ENCODE measurements at regions not wholly inside any gene's neighbourhood (a gene's known extent, or its start where the extent isn't known, plus 50 kb on each side); places are given as distances from the start of the nearest gene placed in this dataset.

DNA sequence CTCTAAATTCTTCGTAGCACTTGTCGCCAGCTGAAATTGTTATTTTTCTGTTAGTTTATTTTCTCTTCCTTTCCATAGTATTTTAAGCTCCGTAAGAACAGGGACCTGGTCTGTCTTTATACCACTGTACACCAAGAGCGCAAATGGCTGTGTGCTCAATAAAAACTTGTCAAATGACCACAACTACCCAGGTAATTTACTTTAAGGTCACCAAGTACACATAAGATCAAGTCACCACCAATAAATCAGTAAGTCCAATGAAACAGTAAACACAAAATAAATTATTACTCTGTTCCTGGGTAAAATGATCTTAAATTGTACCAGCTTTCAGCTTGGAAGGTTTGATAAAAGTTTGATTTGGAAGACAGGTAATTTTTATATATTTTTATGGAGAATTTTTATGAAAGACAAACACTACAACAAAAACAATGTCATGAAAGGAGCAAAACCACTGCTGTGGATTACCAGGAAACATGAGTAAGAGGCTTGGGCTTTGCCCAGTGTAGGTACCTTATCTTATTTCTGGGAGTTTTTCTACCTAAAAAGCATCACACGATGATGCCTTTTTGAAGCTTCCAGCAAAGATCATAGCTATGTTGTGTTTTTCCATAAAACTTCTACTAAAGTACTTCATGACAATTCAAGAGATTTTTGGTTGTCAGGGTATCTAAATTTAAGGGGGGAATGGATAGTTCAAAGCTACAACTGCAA, 406.8 kb downstream of the SHQ1 start:
- Histone ChIP-seq H3K4me3 (no peak overlapping the region), H3K4me1 (peaks cover 0 to 50% (median 12%) of the 10 kb centered on the region in 4 donors), H3K27me3 (no peaks in the 10 kb centered on the region), H3K27ac (no peak overlapping the region), H3K9me3 (no peaks in the 10 kb centered on the region), H3K36me3 (peaks cover 0 to 11% (median 0%) of the 10 kb centered on the region in 3 donors)
- intact Hi-C loops (cut with DNase I; ENCODE audit: low total_unique reads) = loop anchor here (10.0 kb wide), 1 partner anchor 197 kb away; no protein-coding TSS in a partner anchor
- TF ChIP-seq, protein P1, sequence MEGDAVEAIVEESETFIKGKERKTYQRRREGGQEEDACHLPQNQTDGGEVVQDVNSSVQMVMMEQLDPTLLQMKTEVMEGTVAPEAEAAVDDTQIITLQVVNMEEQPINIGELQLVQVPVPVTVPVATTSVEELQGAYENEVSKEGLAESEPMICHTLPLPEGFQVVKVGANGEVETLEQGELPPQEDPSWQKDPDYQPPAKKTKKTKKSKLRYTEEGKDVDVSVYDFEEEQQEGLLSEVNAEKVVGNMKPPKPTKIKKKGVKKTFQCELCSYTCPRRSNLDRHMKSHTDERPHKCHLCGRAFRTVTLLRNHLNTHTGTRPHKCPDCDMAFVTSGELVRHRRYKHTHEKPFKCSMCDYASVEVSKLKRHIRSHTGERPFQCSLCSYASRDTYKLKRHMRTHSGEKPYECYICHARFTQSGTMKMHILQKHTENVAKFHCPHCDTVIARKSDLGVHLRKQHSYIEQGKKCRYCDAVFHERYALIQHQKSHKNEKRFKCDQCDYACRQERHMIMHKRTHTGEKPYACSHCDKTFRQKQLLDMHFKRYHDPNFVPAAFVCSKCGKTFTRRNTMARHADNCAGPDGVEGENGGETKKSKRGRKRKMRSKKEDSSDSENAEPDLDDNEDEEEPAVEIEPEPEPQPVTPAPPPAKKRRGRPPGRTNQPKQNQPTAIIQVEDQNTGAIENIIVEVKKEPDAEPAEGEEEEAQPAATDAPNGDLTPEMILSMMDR (IDR thresholded peaks at IDR 0.05) = no peak
- no peak for DNase-seq

DNA sequence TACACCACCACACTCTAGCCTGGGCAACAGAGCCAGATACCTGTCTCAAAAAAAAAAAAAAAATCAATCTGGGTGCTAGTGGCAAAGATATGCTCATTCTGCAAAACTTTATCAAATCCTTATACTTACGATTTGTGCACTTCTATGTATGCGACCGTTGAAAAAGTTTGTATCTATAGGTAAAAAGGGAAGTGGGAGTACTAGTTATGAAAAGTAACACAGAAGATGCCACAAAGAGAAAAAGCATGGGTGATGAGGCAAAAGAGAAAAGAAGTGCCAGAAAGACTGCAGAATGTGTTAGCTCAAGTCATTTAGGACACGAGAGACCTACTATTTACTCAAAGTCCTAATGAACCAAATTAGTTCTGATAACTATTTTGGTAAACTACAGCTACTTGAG, 407.8 kb downstream of the SHQ1 start:
- H3K4me3 ChIP-seq = no peak overlapping the region
- intact Hi-C loops (cut with DNase I; ENCODE audit: low total_unique reads) = loop anchor here (10.0 kb wide), 1 partner anchor 196 kb away; no protein-coding TSS in a partner anchor
- H3K27ac ChIP-seq = no peak overlapping the region
- peaks cover 0 to 45% (median 11%) of the 10 kb centered on the region in 4 donors for H3K4me1 ChIP-seq
- H3K36me3 ChIP-seq = peaks cover 0 to 11% (median 0%) of the 10 kb centered on the region in 3 donors
- H3K9me3 ChIP-seq = no peaks in the 10 kb centered on the region
- DNase-seq = no peak
- TF ChIP-seq, protein P1 (IDR thresholded peaks at IDR 0.05) = no peak
- no peaks in the 10 kb centered on the region for H3K27me3 ChIP-seq

DNA sequence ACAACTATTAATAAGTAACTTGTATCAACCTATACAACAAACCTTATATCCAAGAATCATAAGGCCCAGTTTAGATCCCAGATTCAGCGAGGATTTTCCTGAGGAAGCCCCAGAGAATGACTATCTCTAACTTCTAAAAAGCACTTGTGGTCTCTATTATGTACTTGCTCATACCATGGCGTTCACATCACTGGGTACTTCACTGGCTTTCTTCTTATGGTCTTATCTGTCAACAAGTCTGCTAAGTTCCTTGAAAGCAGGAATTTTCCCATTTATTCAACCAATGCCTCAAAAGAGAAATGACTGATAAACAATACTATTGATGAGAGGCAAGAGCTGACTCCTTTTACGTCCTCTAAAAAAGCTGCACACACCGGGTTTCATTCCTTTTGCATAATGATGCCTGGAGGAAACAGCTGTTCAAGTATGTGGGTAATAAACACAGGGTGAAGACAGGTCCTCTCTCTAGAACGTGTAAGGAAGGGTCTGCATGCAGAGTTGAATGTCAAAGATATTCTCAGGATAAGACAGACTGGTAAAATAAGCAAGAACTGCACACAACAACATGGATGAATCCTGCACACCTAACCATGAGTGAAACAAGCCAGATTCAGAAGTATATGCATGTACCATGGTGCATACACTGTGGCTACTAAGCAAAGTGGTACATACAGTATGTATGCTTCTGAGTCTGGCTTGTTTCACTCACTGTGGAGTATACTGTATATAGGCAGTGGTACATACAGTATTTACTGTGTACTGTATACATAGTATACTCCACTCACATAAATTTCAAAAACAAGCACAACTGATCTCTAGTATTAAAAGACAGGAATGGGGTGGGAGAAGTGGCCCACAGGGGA, 408.7 kb downstream of the SHQ1 start:
- no peak overlapping the region for H3K27ac ChIP-seq

DNA sequence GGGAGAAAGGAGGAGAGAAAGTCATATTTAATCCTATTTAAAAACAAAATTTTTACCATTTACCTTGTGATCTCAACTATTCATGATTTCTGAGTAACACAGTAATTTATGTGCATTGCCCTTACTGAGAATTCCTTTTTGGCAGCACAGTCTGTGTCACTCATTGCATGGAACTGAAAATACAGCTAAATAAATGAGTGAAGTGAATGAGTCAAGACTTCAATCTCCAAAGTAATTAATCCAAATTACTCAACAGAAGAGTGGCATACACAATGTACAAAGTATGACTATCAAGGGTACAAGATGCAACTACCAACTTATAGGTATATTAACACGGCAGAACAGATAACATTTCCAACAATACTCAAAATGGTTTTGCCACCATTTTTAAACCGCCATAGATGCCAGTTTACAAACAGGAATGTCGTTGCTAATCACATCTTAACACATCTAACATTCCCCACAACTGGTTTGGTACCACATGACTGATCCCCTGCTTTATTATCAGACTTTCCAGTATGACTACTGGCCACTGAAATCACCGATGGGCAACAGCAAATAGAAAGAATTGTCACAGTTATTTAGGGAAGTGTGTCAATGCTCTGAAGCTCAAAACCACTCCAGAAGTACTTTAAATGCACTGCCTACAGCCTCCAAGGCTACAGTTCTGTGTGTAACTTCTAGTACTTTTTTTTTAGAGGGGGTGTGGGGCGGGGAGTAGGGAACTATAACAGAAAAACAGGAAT, 410.4 kb downstream of the SHQ1 start:
- DNase-seq = no peak
- intact Hi-C loops (cut with DNase I; ENCODE audit: low total_unique reads) = no loop called here
- Histone ChIP-seq H3K4me1 (peaks cover 0 to 26% (median 11%) of the 10 kb centered on the region in 4 donors), H3K4me3 (no peak overlapping the region), H3K27ac (no peak overlapping the region), H3K9me3 (no peaks in the 10 kb centered on the region), H3K36me3 (peaks cover 0 to 11% (median 0%) of the 10 kb centered on the region in 3 donors), H3K27me3 (no peaks in the 10 kb centered on the region)
- TF ChIP-seq, protein P1 (IDR thresholded peaks at IDR 0.05) = no peak

More for the DNA sequence above, 408.7 kb downstream of the SHQ1 start:
- intact Hi-C loops (cut with DNase I; ENCODE audit: low total_unique reads) = loop anchor here (10.0 kb wide), 1 partner anchor 195 kb away; no protein-coding TSS in a partner anchor
- Histone ChIP-seq H3K9me3 (no peaks in the 10 kb centered on the region), H3K4me1 (peaks cover 0 to 36% (median 11%) of the 10 kb centered on the region in 4 donors), H3K36me3 (peaks cover 0 to 11% (median 0%) of the 10 kb centered on the region in 3 donors), H3K4me3 (no peak overlapping the region), H3K27me3 (no peaks in the 10 kb centered on the region)
- DNase-seq = no peak
- TF ChIP-seq, protein P1 (IDR thresholded peaks at IDR 0.05) = no peak

All from tibial artery (tissue), 4 donors.